GM21723 (cell line): ENCODE measurements at regions not wholly inside any gene's neighbourhood (a gene's known extent, or its start where the extent isn't known, plus 50 kb on each side); places are given as distances from the start of the nearest gene placed in this dataset.
"Not testable (repeated sequence)": the region's sequence is repeated elsewhere in the genome, so short reads cannot be mapped to it uniquely, and the experiment has no call there.

Experiments
- ATAC-seq: cut with Tn5 transposase; IDR thresholded peaks from one replicate; pipeline ENCODE4 v1.9.1; 2021; ENCODE audit warnings: mild to moderate bottlenecking, moderate library complexity; ENCODE audit not compliant: unreplicated experiment

DNA sequence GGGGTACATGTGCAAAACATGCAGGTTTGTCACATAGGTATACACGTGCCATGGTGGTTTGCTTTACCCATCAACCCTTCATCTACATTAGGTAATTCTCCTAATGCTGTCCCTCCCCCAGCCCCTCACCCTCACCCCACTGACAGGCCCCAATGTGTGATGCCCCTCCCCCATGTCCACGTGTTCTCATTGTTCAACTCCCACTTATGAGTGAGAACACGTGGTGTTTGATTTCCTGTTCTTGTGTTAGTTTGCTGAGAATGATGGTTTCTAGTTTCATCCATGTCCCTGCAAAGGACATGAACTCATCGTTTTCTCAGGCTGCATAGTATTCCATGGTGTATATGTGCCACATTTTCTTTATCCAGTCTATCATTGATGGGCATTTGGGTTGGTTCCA is 232.9 kb upstream of the RASGRP1 start:
- not testable (repeated sequence) for ATAC-seq

DNA sequence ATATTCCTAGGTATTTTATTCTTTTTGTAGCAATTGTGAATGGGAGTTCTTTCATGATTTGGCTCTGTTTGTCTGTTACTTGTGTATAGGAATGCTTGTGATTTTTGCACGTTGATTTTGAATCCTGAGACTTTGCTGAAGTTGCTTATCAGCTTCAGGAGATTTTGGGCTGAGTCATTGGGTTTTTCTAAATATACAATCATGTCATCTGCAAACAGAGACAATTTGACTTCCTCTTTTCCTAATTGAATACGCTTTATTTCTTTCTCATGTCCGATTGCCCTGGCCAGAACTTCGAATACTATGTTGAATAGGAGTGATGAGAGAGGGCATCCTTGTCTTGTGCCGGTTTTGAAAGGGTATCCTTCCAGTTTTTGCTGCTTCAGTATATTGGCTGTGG is 234.6 kb upstream of the RASGRP1 start:
- ATAC-seq, result not testable (repeated sequence)

DNA sequence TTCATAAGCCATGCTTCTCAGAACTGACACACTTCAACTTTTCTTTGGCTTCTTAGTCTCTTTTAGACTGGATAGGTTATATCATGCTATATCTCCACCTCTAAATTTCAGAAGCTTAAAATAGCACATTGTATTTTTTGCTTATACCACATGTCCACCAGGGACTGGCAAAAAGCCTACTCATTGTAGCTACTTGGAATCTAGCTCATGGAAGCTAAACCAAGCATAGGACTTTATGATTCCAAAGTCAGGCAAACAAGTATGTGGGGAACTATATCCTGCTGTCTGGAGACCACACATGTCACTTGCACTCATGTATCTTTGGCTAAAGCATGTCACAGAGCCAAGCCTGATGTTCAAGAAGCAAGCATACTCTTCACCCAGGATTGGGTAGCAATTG is 245.0 kb upstream of the RASGRP1 start:
- ATAC-seq, result no peak

DNA sequence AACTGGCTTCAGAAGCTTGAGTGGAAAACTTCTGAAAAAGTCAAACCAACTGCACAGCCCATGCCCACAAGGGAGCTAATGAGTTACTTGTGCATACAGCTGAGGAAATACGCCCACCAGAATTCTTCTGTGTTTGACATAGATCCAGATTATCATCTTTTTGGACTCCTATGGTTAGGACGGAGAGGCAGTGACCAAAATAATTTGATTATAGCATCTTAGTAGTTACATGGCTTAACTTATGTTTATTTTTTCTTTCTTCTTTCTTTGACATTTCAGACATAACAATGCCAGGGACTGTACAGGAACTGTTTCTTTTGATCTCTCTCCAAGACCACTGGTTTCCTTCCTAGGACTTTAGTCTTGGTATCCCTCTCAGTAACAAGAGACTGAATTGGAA is 246.1 kb upstream of the RASGRP1 start:
- ATAC-seq, result no peak

DNA sequence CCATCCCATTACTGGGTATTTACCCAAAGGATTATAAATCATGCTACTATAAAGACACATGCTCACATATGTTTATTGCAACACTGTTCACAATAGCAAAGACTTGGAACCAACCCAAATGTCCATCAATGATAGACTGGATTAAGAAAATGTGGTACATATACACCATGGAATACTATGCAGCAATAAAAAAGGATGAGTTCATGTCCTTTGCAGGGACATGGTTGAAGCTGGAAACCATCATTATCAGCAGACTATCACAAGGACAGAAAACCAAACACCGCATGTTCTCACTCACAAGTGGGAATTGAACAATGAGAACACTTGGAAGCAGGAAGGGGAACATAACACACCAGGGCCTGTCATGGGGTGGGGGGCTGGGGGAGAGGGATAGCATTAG is 249.6 kb upstream of the RASGRP1 start:
- ATAC-seq, result not testable (repeated sequence)

DNA sequence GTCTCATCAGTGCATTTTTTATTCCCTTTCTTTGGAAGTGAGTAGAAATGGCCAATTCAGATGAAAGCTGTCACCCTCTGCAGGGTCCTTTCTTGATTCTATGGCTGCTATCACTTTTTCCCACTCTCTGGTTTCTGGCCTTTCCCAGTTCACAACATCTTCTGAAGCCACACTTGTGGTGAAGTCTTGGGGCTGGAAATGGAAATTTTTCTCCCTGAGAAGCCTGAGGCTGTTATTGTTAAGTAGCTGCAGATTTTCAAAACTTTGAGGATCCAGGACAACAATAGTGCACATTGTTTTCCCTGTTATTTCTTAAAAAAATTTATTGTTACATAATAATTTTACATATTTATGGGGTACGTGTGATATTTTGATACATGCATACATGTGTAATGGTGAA is 250.3 kb upstream of the RASGRP1 start:
- no peak for ATAC-seq

DNA sequence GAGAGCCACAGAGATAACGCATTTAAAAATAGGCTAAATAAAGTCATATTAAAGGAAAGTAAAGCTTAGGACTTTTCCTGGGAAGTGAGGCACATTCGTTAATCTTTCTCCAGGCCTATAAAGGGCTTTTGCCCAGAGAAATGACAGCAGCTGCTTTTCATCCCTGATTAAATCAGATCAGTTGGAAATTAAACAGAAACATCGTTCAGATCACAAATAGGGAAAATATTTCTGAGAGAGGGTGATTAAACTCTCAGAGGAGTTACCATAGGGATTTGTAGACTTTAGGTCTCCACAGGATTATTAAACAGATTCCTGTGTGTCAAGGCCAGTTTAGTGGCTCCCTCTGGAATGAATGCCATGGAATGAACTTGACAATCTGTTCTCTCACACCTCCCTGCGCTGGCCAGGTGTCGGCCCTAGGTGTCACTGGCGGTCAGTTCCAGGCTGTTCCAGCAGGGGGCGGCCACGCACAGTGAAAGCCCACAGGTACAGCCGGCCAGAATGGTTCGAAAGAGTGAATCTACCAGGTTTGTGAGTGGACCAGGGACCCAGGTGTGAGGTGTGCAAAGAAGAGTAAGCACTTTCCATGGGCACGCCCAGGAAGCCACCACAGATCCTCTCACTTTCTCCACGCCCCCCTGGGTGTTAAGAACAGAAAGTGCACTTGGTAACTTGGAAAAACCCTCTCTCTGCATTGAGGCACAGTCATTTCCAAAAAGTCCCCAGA is 253.0 kb upstream of the RASGRP1 start:
- ATAC-seq, result peak; percentile 96

DNA sequence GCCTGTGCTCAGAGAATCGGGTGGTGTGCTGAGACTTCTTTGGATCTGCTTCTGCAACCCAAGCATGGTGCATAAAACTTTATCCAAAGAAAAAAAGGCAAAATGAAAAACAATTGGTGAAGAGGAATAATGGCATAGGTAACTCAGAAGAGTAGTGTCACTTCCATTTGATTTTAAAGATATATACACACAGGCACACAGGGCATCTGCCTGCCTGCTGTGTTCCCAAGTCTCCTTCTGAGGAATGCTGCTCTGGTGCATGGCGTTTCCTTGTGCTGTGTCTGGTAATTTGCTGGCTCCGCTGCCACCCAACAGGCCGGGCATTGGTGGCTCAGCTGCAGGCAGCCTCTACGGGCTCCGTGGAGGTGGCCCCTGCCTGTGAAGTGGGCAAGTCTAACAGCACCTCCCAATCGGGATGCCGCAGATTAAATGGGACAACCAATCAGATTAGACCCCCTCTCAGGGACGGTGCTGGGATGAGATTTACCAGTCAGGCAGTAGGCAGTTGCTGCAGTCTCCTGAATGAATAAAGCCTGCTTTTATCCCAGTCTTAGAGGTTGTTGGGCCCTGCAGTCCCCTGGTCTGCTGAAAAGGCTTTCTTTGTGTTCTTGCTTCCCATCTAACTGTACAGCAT is 253.7 kb upstream of the RASGRP1 start:
- no peak for ATAC-seq

DNA sequence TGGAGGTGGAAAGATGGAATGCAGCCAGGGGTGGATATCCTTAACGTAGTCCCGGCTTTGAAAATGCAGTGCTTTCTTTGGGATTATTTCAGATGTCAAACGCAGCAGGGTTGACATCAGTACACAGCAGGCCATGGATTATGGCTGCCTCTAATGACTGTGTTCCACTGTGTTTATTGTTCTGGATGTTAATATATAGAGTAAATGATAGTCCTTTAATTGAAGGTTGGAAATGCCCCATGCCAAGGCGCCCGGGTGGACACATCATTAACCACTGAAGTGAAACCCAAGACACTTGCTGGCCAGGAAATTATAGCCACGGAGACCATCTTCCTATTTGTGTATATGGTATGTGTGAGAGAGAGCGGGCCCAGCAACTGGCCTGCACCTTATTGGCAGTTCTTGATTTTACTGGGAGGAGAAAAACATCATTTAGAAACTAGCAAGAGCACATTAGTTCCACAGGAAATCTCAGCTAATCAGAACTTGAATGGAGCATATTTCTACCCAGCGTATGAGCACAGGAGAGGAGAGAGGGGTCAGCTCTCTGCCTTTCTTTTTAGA is 254.9 kb upstream of the RASGRP1 start:
- ATAC-seq, result no peak

DNA sequence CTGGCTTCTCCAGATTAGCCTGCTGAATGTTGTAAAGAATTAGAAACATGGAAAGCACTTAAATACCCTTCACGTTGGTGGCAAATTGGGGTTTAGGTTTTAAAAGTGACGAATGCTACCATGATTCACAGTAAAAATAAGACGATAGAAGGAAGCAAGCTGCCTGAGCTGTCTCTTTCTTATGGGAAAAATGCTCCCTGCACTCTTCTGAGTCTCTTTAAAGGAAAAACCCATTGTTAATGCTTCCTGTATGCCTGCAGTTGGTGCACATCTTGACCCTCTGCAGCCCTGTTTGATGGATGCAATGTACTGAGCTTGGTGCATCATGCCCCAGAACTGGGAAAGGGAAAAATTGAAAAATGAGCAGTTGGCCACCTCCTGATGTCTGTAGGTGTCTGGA is 258.6 kb upstream of the RASGRP1 start:
- no peak for ATAC-seq

DNA sequence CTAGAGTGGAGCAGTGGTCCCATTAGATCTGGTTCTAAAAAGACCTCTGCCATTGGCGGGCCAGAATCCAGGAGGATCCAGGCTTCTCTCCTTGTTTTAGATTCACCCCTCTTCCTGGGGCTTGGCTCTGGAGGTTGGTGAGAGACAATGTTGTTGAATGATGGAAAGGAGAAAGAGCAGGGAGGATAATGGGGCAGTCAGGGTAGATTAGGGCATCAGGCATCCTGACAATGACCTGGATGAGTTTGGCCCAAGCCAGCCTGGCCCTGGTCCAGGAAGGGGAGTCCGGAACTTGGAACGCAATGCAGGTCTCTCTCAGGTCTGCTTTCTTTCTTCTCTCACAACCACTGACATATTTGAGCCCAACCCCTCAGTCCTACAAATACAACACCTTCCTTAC is 260.1 kb upstream of the RASGRP1 start:
- ATAC-seq, result no peak

DNA sequence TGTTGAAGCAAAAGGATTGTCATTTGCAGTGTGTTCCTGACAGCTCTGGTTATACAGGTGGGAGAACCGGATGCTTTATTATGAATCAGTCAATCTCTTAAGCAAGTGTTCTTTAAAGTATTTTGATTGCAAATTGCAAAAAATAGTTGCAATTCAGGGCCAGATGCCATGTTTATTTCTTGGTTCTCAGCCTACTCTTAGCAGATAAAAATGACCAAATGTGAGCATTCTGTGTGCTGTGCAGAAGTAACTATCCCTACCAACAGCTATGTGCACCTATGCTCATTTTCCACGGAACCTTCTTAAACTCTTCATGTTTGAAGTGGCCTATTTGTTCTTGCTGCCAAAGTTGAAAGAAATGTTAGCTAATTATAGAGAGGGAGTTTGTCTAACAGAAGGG is 262.3 kb upstream of the RASGRP1 start:
- no peak for ATAC-seq

DNA sequence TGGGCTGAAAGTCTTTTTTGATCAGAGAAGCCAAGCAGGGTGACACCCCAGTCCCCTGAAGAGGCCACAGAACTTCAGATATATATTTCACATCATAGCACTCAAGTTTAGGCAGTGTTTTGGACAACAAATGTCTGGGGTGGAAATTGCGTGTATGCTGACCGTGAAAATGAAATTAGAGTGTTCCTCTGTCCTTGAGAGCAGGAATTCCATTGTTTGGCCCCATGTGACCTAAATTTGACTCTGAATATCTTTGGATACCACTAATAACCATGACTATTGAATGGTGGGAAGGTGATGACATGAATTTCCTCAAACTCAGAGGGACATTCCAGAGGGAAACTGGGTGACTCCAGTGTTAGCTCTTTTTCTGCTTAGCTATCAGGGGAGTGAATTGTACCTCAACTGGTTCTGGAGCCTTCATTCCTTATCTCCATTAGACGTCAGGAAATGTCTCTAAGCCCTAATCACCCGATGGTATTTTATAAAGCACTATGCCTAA is 263.5 kb upstream of the RASGRP1 start:
- ATAC-seq, result no peak

DNA sequence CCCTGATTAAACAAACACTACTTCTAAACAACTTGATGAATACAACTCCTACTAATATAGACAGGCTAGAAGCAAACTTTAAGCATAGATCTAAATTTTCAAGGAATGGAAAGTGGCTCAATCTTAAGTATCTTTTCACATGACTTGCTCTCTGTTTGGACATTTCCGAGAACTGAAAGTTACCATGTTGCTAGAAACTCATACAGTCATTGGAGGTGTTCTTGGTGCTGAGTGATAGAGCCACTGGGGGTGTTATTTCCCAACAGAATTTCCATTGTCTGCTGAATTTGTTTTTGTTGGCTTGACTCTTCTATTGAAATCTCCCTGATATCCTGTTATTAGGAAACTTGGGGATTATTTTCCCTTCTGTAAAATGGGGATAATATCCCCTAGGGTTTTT is 264.5 kb upstream of the RASGRP1 start:
- no peak for ATAC-seq

DNA sequence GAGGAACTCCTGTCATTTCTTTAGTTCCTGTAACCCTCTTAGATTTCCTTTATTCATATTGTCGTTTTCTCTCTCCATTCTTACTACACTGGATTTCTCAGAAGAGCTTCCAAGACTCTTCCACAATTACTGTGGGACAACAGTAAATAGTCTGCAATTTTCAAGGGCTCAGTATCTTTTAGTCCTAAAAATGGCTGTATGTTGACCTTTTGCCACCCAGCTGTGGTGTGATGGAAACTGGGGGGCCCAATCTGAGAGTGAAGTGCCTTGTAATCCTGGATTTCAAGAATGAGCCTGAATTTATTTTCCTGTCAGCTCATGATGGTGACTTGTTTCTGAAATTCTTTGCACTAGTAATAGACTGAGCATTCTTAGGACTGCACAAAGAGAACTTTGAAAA is 277.6 kb upstream of the RASGRP1 start:
- no peak for ATAC-seq

DNA sequence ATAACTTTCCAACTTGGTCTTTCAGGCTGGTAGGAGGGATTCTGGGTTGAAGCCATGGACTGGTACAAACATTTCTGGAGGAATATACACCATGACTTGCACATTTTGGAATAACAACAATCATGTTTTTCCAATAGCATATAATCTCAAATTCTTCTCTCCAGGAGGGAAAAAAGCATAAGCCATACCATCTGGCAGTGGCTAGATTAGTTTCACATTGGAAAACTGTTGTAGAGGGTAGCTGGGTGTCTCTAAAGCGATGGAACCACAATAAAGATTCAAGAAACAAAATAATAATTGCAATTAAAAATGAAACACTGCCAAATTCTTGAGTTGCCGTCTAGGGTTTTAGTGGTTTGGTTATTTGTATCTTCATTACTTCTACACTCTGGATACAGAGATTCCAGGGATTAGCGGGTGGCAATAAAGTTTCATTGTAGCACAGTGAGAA is 278.5 kb upstream of the RASGRP1 start:
- no peak for ATAC-seq

DNA sequence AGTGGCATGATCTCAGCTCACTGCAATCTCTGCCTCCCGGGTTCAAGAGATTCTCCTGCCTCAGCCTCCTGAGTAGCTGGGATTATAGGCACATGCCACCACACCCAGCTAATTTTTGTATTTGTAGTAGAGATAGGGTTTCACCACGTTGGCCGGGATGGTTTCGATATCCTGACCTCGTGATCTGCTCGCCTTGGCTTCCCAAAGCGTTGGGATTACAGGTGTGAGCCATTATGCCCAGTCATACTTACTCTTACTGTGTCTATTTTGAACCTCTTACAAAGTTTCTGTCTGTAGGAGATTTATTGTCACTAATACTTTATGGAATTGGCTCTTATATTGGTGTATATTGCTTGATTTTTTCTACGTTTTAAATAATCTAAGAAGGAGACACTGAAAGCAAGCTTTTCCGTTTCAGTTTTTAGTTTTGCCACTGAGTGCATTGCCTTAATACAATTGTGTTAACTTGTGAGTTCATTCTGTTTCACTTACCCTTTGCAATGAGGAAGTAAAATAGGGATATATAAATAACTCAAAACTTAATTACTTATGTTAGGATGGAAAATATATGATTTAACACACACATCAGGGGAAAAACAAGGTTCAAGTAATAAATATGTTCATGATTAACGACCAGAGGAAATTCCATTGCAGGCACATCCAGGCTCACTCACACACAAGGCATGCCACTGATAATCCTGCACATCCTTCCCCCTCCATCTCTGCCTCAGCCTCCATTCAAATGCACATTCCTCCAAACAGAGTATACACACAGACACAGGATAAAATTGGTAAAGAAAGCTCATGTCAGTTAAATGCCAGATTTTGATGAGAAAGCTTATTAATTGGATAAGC is 279.3 kb upstream of the RASGRP1 start:
- ATAC-seq, result no peak

DNA sequence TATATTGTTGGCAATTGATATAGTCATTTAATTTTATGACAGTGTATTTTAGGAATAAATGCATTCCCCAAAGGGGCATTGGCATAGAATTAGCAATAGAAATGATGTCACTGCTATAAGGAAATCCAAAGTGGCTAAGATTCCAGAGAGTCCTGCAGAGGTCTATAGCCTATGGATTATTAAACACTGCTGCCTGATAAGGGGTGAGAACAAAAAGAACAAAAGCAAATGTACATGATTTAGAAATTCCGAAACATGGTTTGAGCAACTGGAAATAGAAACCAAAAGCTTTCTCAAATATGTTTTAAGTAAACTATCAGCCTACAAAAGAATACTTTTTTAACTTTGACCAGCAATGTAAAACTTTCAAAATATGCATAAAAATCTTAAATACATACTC is 280.1 kb upstream of the RASGRP1 start:
- ATAC-seq, result no peak

DNA sequence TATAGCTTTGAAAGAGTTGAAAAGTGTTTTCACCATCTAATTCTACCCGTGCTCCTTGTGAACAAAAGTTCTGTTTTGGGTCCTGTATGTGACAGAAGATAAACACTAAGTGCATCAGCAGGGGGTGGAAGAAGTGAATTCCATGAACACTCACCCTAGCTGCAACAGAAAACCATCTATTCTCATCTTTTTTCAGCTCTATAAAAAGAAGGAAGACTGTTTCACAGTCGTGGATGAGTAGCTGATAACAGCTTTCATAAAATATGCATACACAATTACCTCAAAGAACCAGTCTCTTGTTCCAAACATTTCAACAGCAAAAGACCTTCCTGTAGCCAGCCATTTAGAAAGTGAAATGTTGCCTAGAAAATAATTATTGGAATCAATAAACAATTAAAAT is 281.7 kb upstream of the RASGRP1 start:
- ATAC-seq, result no peak

DNA sequence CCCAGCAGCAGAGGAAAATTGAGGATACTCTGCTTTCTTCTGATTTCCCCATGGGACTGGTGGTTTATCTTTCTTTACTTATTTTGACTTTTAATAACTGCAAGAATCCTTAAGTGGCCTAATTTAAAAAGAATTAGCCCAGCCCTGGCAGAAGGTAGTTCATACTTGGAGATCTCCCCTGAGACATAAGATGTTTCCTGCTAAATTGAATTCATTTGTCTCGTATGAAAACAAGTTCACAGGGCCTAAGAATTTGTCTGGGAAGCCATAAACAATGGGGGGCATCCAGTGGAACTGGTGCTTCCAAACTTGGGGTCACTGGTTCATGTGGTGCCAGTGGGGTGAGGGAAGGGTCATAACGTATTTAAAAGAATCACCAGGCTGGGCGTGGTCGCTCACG is 283.1 kb upstream of the RASGRP1 start:
- ATAC-seq, result no peak

DNA sequence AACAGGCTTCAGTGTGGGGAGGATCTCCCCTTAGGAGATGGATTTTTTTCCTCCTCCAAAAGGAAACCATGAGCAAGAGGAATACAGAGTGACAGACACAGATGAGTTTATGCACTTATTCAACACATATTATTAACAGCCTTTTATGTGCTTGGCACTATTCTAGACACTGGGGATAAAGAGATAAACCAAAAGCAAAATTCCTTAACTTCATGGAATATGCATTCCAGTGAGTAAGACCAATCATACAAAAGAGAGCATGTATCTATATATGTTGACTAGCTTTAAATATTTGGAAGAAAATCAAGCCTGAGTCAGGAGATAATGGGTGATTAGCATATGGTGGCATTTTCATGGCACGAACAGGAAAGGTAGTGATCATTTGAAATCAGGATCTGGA is 284.4 kb upstream of the RASGRP1 start:
- no peak for ATAC-seq
